ENCODE measurements at regions not wholly inside any gene's neighbourhood (a gene's known extent, or its start where the extent isn't known, plus 50 kb on each side); places are given as distances from the start of the nearest gene placed in this dataset.

DNA sequence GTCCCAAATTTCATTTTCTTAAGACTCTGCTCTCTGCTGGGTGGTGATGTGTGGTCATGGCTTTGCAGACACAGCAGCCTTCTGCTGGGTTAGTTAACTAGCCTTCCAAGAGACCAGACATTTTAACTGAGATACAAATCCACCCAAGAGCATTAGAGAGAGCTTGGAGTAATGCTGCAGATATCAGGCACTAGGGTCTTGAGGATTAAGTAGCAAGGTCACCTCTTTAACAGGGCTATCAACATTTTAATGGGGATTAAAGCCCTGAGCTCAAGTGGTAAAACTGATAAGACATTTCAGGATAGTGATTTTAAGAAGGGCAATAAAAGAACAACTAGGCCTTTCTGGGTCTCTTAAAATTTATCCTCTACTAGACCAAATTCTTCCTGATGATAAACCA is 461.2 kb downstream of the MEIS1 start:
- TF ChIP-seq, protein P1, sequence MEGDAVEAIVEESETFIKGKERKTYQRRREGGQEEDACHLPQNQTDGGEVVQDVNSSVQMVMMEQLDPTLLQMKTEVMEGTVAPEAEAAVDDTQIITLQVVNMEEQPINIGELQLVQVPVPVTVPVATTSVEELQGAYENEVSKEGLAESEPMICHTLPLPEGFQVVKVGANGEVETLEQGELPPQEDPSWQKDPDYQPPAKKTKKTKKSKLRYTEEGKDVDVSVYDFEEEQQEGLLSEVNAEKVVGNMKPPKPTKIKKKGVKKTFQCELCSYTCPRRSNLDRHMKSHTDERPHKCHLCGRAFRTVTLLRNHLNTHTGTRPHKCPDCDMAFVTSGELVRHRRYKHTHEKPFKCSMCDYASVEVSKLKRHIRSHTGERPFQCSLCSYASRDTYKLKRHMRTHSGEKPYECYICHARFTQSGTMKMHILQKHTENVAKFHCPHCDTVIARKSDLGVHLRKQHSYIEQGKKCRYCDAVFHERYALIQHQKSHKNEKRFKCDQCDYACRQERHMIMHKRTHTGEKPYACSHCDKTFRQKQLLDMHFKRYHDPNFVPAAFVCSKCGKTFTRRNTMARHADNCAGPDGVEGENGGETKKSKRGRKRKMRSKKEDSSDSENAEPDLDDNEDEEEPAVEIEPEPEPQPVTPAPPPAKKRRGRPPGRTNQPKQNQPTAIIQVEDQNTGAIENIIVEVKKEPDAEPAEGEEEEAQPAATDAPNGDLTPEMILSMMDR (IDR thresholded peaks at IDR 0.05), result no peak
- no peak for DNase-seq
- Histone ChIP-seq H3K27me3 (no peaks in the 10 kb centered on the region), H3K27ac (no peak overlapping the region), H3K4me3 (no peak overlapping the region), H3K36me3 (no peaks in the 10 kb centered on the region), H3K4me1 (peaks cover 0 to 18% (median 7%) of the 10 kb centered on the region in 4 donors), H3K9me3 (no peaks in the 10 kb centered on the region)
- intact Hi-C loops (cut with DNase I; ENCODE audit: low total_unique reads), result no loop called here

DNA sequence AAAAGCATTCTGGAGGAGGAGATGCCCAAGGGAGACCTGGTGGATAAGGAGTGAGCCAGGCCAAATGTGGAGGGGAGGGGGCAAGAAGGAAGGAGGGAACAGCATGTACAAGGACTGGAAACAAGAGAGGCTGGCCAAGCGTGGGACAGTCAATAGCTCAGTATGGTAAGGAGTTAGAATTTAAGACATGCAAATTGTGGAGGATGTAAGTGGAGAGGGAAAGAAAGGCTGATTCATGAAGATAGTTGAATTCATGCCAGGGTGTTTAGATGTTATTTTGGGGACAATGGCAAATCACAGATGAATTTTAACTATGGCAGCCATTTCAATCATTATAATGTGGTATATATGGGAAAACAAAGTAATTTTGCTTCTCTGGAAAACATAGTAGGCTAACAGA is 462.3 kb downstream of the MEIS1 start:
- no peak overlapping the region for H3K27ac ChIP-seq
- no peak overlapping the region for H3K4me3 ChIP-seq
- H3K9me3 ChIP-seq, result no peaks in the 10 kb centered on the region
- intact Hi-C loops (cut with DNase I; ENCODE audit: low total_unique reads), result no loop called here
- H3K36me3 ChIP-seq, result no peaks in the 10 kb centered on the region
- DNase-seq, result no peak
- TF ChIP-seq, protein P1 (IDR thresholded peaks at IDR 0.05), result no peak
- H3K4me1 ChIP-seq, result peaks cover 0 to 18% (median 7%) of the 10 kb centered on the region in 4 donors
- no peaks in the 10 kb centered on the region for H3K27me3 ChIP-seq

DNA sequence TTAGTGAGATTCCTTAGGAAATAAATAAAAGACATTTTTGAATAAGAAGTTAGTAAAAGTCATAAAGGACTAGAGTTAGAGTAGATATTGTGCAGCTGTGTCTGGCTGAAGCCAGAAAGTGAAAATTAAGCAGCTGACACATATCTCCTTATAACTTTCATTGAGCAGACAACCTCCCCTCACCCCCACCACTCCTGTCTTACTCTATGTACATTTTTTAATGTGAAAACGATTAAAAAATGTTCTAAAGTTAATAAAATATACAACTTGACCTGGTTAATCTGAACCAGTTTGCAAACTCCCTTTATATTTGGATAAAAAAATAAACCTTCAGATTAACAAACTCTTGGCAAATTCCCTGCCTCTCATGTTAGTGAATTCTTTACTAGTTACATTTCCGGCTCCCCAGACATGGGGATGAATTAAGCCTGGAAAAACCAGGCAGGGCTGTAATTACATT is 462.8 kb downstream of the MEIS1 start:
- TF ChIP-seq, protein P1 (IDR thresholded peaks at IDR 0.05), result no peak
- Histone ChIP-seq H3K27me3 (no peaks in the 10 kb centered on the region), H3K4me1 (peaks cover 0 to 18% (median 7%) of the 10 kb centered on the region in 4 donors), H3K36me3 (no peaks in the 10 kb centered on the region), H3K27ac (no peak overlapping the region), H3K4me3 (no peak overlapping the region), H3K9me3 (no peaks in the 10 kb centered on the region)
- DNase-seq, result no peak
- intact Hi-C loops (cut with DNase I; ENCODE audit: low total_unique reads), result no loop called here

DNA sequence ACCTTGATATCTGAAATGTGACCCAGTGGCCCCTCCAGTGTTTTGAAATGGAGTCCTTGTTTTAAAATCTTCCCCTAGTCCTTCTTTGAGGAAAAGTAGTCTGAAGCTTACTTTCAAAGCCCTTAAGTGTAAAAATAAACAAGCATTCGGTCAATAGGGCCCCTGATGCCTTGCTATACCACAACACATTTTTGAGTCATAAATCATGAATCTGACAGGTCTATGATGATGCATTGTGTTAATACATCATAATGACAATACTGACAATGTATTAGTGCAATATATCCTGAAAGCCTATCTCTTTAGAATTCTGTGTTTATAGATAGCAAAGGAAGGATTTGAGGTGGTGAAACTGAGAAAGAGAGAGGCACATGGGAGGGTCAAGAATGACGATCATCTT is 464.2 kb downstream of the MEIS1 start:
- Histone ChIP-seq H3K27me3 (no peaks in the 10 kb centered on the region), H3K4me3 (no peak overlapping the region), H3K4me1 (peaks cover 0 to 18% (median 7%) of the 10 kb centered on the region in 4 donors), H3K9me3 (no peaks in the 10 kb centered on the region), H3K36me3 (no peaks in the 10 kb centered on the region), H3K27ac (no peak overlapping the region)
- DNase-seq, result no peak
- intact Hi-C loops (cut with DNase I; ENCODE audit: low total_unique reads), result no loop called here
- TF ChIP-seq, protein P1 (IDR thresholded peaks at IDR 0.05), result no peak

DNA sequence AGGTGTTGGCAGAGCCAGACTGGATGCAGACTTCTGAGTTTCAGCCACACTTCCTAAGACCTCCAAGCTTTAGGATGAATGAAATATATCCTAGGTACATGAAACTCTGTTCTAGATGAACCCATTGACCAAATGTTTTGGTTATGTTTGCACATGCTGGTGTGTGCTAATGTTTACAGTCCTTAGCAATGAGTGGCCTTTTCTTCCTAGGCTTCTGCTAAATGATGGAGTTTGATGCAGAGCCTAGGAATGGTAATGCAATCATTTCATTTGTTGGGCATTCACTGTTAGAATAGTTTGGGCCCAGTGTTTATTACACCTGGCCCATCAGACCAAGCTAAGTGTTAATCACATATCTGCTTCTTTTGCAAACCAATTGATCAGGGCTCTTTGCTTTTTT is 464.7 kb downstream of the MEIS1 start:
- no peaks in the 10 kb centered on the region for H3K27me3 ChIP-seq
- no peaks in the 10 kb centered on the region for H3K36me3 ChIP-seq
- no peak for DNase-seq
- intact Hi-C loops (cut with DNase I; ENCODE audit: low total_unique reads), result no loop called here
- H3K4me1 ChIP-seq, result peaks cover 0 to 18% (median 7%) of the 10 kb centered on the region in 4 donors
- TF ChIP-seq, protein P1 (IDR thresholded peaks at IDR 0.05), result no peak
- H3K27ac ChIP-seq, result no peak overlapping the region
- H3K9me3 ChIP-seq, result no peaks in the 10 kb centered on the region
- no peak overlapping the region for H3K4me3 ChIP-seq

DNA sequence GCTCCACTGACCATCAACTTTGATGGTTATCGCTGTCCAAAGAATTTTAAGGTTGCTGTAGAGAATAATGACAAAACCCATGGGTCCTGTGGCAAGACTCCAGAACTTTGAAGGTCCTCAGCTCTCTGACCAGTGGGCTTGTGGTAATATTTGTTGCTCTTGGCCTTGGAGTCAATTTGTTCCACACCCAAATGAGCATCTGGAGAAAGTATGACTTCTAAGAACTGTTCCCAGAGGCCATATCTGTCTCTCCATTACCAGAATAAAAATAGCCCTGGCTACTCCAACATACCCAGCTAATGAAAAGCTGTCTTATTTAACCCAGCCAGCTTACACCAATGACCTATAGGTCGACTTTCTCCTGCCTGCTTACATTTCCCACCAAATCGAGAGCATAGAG is 466.4 kb downstream of the MEIS1 start:
- H3K27ac ChIP-seq, result no peak overlapping the region
- no peaks in the 10 kb centered on the region for H3K9me3 ChIP-seq
- DNase-seq, result no peak
- intact Hi-C loops (cut with DNase I; ENCODE audit: low total_unique reads), result no loop called here
- TF ChIP-seq, protein P1 (IDR thresholded peaks at IDR 0.05), result no peak
- H3K4me3 ChIP-seq, result no peak overlapping the region
- H3K36me3 ChIP-seq, result no peaks in the 10 kb centered on the region
- peaks cover 0 to 18% (median 7%) of the 10 kb centered on the region in 4 donors for H3K4me1 ChIP-seq
- H3K27me3 ChIP-seq, result no peaks in the 10 kb centered on the region

Data from tibial artery (tissue), 4 donors.